K562 (cell line): ENCODE measurements at regions not wholly inside any gene's neighbourhood (a gene's known extent, or its start where the extent isn't known, plus 50 kb on each side); places are given as distances from the start of the nearest gene placed in this dataset.

Experiments used
- ATAC-seq: fragments of 200-7000 bp; cut with Tn5 transposase; 3 replicates; pipeline ENCODE4 v1.9.1; 2020; ENCODE audit warnings: moderate library complexity
- BruUV-seq: library from RNA; stranded (reverse); fragments of 400-500 nt; replicated peaks from 2 replicates; lab custom pipeline; 2021; lab: Mats Ljungman, UMichigan
- CTCF ChIA-PET: fragments of 300-600 bp; formaldehyde crosslinking; extraction: SDS; loops from one replicate; lab custom pipeline; 2021; ENCODE audit warnings: low intra/inter-chr PET ratio; lab: Yijun Ruan, JAX
- POLR2A ChIA-PET: fragments of 300-600, 350-650 bp; sonication (Branson Sonifier 250); formaldehyde crosslinking; extraction: SDS; loops from one replicate; lab custom pipeline; 2021; ENCODE audit warnings: antibody characterized with exemption, inconsistent platforms; lab: Yijun Ruan, JAX
- DNase-seq, 4 experiments: peaks; one replicate each; pipeline versions ENCODE4 v3.0.0 to v3.0.0-alpha.2; 2011 to 2018; ENCODE audit warnings: low spot score in 3 of 4, mixed read lengths in 3 of 4; ENCODE audit errors: extremely low read depth in 1 of 4
- FAIRE-seq: peaks from 2 replicates; lab custom pipeline; 2011; peaks lifted over from hg19 to GRCh38; lab: Jason Lieb, UNC
- H2AFZ ChIP-seq: 2 replicates; pipeline ENCODE4 v1.6.0; 2011; ENCODE audit warnings: low read depth, low read length, control low read depth, inconsistent platforms
- H3K27ac ChIP-seq: fragments of 200-600 bp; 3 replicates; pipeline ENCODE4 v1.8.0; 2011; ENCODE audit warnings: low read depth, mild to moderate bottlenecking, control low read depth, inconsistent platforms, low read length, moderate library complexity, mixed read lengths; ENCODE audit errors: extremely low read depth
- H3K27me3 ChIP-seq, 2 experiments: fragments of 300-600 bp in 1 of 2; 2 replicates in 1 of 2; 3 replicates in 1 of 2; pipeline versions ENCODE4 v1.6.0 to v1.8.0; 2011; ENCODE audit warnings: inconsistent platforms in 2 of 2, low read length in 2 of 2, mild to moderate bottlenecking in 1 of 2, mixed read lengths in 1 of 2, moderate library complexity in 1 of 2; ENCODE audit not compliant: control insufficient read depth in 2 of 2, insufficient read depth in 2 of 2
- H3K36me3 ChIP-seq: fragments of 300-600 bp; 3 replicates; pipeline ENCODE4 v1.8.0; 2011; ENCODE audit warnings: mild to moderate bottlenecking, low read length, inconsistent platforms; ENCODE audit not compliant: control insufficient read depth, insufficient read depth
- H3K4me1 ChIP-seq, 2 experiments: fragments of 200-600 bp in 1 of 2; replicated peaks in 1 of 2; 2 replicates in 1 of 2; 3 replicates in 1 of 2; pipeline versions ENCODE4 v1.5.1 to v1.8.0; 2011; ENCODE audit warnings: inconsistent platforms in 2 of 2, low read length in 2 of 2, mild to moderate bottlenecking in 1 of 2, mixed read lengths in 1 of 2, moderate library complexity in 1 of 2; ENCODE audit not compliant: control insufficient read depth in 2 of 2, insufficient read depth in 2 of 2
- H3K4me2 ChIP-seq: 2 replicates; pipeline ENCODE4 v1.6.1; 2011; ENCODE audit warnings: low read length, control low read depth, inconsistent platforms, mixed read lengths; ENCODE audit not compliant: insufficient read depth
- H3K4me3 ChIP-seq: fragments of 200-600 bp; sonication (generic), shearing (Covaris generic); 2 replicates; pipeline ENCODE4 v1.5.1; 2016; ENCODE audit warnings: control low read depth, inconsistent platforms
- H3K79me2 ChIP-seq: fragments of 200-600 bp; 3 replicates; pipeline ENCODE4 v1.8.0; 2011; ENCODE audit warnings: low read length, inconsistent platforms; ENCODE audit not compliant: control insufficient read depth, insufficient read depth
- H3K9ac ChIP-seq, 2 experiments: 2 replicates each; pipeline versions ENCODE4 v1.6.0 to v1.6.1; 2011; ENCODE audit warnings: low read depth in 2 of 2, low read length in 2 of 2, control low read depth in 1 of 2, inconsistent platforms in 1 of 2, mild to moderate bottlenecking in 1 of 2, mixed read lengths in 1 of 2; ENCODE audit not compliant: insufficient read depth in 1 of 2
- H3K9me1 ChIP-seq: one replicate; pipeline ENCODE4 v1.6.0; 2011; ENCODE audit warnings: inconsistent platforms, mild to moderate bottlenecking, low read length, moderate library complexity; ENCODE audit not compliant: control insufficient read depth, insufficient read depth
- H3K9me3 ChIP-seq: replicated peaks from 2 replicates; pipeline ENCODE4 v1.5.1; 2011; ENCODE audit warnings: low read depth, low read length, inconsistent platforms; ENCODE audit not compliant: control insufficient read depth, insufficient read depth
- H4K20me1 ChIP-seq: replicated peaks from 2 replicates; pipeline ENCODE4 v1.6.1; 2011; ENCODE audit warnings: low read length, inconsistent platforms, mixed read lengths; ENCODE audit not compliant: control insufficient read depth, insufficient read depth
- AFF1 ChIP-seq, 2 experiments: fragments of 450-650 bp; IDR thresholded peaks; 2 replicates each; pipeline ENCODE4 v1.6.1; 2018; ENCODE audit warnings: mild to moderate bottlenecking in 2 of 2, low read depth in 1 of 2; ENCODE audit not compliant: partially characterized antibody in 2 of 2
- BCL6 ChIP-seq: fragments of 250-450 bp; sonication (Bioruptor Pico); IDR thresholded peaks from 2 replicates; pipeline ENCODE4 v1.4.0; 2020
- CEBPG ChIP-seq, 3 experiments: fragments of 200-800 bp in 1 of 3; sonication (Bioruptor generic) in 1 of 3; sonication (generic) in 1 of 3; formaldehyde crosslinking in 1 of 3; IDR thresholded peaks in 2 of 3; conservative IDR thresholded peaks in 1 of 3; 2 replicates each; pipeline versions ENCODE4 v1.6.1 to v1.8.0; 2016 to 2022; ENCODE audit warnings: missing compliant biosample characterization in 2 of 3, missing genetic modification characterization in 2 of 3, mild to moderate bottlenecking in 1 of 3, missing genetic modification reagents in 1 of 3
- FOXJ3 ChIP-seq: sonication (generic); formaldehyde crosslinking; IDR thresholded peaks from 2 replicates; pipeline ENCODE4 v1.4.0; 2020; ENCODE audit warnings: mild to moderate bottlenecking, missing genetic modification reagents
- MXI1 ChIP-seq: IDR thresholded peaks from 2 replicates; pipeline ENCODE4 v1.6.1; 2011; ENCODE audit warnings: low read depth, mild to moderate bottlenecking, improper control_type of control experiment, low read length
- RBM34 ChIP-seq: fragments of 200-400 bp; formaldehyde crosslinking; IDR thresholded peaks from 2 replicates; pipeline ENCODE4 v1.6.1; 2018; ENCODE audit warnings: low read length, borderline replicate concordance; ENCODE audit not compliant: insufficient read depth
- RBM39 ChIP-seq: fragments of 200-400 bp; formaldehyde crosslinking; optimal IDR thresholded peaks from 2 replicates; pipeline ENCODE3; 2018; ENCODE audit warnings: low read depth, low read length
- WGBS: fragments of 100-300 bp; shearing (Covaris generic); methylation state at CpG from one replicate; pipeline ENCODE4 v1.1.6; 2016; ENCODE audit warnings: low coverage, mixed read lengths; ENCODE audit not compliant: insufficient coverage; ENCODE audit errors: missing lambda C conversion rate; 5-methylcytosine and 5-hydroxymethylcytosine counted together
- in situ Hi-C: fragments of 300-500 bp; cut with MboI; formaldehyde crosslinking; loops from 4 replicates; pipeline ENCODE4 v1.15.0; 2018; ENCODE audit warnings: inconsistent platforms, mixed read lengths
- intact Hi-C: fragments of 100-400 bp; cut with micrococcal nuclease; formaldehyde crosslinking; loops from 2 replicates; pipeline ENCODE4 v1.14.2; 2022
- TF ChIP-seq, protein P1 (sequence below): sonication (generic); formaldehyde crosslinking; IDR thresholded peaks from 2 replicates; pipeline ENCODE4 v1.8.0; 2022; ENCODE audit warnings: missing genetic modification reagents, mild to moderate bottlenecking, borderline replicate concordance
- TF ChIP-seq, protein P2 (sequence below): fragments of 450-650 bp; IDR thresholded peaks from 2 replicates; pipeline ENCODE4 v1.6.1; 2017; ENCODE audit warnings: antibody characterized with exemption, mild to moderate bottlenecking
- TF ChIP-seq, protein P3 (sequence below): conservative IDR thresholded peaks from 2 replicates; pipeline ENCODE4 v1.6.1; 2011; ENCODE audit warnings: low read depth, mild to moderate bottlenecking, low read length; ENCODE audit not compliant: control insufficient read depth

DNA sequence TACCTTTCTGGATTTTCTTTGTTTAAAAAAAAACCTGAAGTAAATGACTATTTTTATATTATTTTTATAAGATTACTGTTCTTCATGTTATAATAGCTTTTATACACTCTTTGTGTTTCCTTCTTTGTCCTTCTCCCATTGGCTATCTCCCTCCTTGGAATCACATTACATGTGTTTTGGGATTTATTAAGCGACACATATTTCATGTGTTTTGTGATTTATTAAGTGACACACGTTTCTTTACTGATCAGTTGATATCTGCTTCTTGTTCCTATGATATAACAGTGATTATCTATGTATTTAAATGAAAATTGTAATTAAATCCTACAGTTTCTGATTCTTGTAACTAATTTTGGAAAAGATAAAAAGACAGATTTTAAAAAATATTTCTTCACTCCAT is 817.3 kb upstream of the AGA start:
- Histone ChIP-seq H3K4me2 (no peak overlapping the region), H3K4me3 (no peak overlapping the region), H3K9ac (no peak overlapping the region), H3K36me3 (no peaks in the 10 kb centered on the region), H3K27me3 (no peaks in the 10 kb centered on the region), H3K79me2 (no peaks in the 10 kb centered on the region), H2AFZ (no peak overlapping the region), H3K27ac (no peak overlapping the region), H3K9me3 (no peaks in the 10 kb centered on the region), H4K20me1 (no peaks in the 10 kb centered on the region), H3K9me1 (no peaks in the 10 kb centered on the region), H3K4me1 (no peaks in the 10 kb centered on the region)
- FAIRE-seq (no peak), ATAC-seq (no peak), DNase-seq (no peak)
- ChIA-PET POLR2A (no interaction called here), CTCF (no interaction called here)
- WGBS: 0% methylated on average over 2 of the region's 2 CpGs
- no TSS peak for BruUV-seq
- in situ Hi-C loops: no loop called here
- intact Hi-C loops: no loop called here
- TF ChIP-seq RBM39 (no peak), BCL6 (no peak), AFF1 (IDR thresholded peaks at IDR 0.05; ENCODE audit: low read depth in 1 of 2, partially characterized antibody in 2 of 2) (no peak), MXI1 (no peak), CEBPG (CRISPR knock-in tag; IDR thresholded peaks at IDR 0.05) (no peak), CEBPG (tag; conservative IDR thresholded peaks at IDR 0.05 in 1 of 2, IDR thresholded peaks at IDR 0.05 in 1 of 2) (no peak), FOXJ3 (no peak), RBM34 (no peak)
- TF ChIP-seq, protein P1, sequence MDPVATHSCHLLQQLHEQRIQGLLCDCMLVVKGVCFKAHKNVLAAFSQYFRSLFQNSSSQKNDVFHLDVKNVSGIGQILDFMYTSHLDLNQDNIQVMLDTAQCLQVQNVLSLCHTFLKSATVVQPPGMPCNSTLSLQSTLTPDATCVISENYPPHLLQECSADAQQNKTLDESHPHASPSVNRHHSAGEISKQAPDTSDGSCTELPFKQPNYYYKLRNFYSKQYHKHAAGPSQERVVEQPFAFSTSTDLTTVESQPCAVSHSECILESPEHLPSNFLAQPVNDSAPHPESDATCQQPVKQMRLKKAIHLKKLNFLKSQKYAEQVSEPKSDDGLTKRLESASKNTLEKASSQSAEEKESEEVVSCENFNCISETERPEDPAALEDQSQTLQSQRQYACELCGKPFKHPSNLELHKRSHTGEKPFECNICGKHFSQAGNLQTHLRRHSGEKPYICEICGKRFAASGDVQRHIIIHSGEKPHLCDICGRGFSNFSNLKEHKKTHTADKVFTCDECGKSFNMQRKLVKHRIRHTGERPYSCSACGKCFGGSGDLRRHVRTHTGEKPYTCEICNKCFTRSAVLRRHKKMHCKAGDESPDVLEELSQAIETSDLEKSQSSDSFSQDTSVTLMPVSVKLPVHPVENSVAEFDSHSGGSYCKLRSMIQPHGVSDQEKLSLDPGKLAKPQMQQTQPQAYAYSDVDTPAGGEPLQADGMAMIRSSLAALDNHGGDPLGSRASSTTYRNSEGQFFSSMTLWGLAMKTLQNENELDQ (CRISPR knock-in tag): no peak
- TF ChIP-seq, protein P2, sequence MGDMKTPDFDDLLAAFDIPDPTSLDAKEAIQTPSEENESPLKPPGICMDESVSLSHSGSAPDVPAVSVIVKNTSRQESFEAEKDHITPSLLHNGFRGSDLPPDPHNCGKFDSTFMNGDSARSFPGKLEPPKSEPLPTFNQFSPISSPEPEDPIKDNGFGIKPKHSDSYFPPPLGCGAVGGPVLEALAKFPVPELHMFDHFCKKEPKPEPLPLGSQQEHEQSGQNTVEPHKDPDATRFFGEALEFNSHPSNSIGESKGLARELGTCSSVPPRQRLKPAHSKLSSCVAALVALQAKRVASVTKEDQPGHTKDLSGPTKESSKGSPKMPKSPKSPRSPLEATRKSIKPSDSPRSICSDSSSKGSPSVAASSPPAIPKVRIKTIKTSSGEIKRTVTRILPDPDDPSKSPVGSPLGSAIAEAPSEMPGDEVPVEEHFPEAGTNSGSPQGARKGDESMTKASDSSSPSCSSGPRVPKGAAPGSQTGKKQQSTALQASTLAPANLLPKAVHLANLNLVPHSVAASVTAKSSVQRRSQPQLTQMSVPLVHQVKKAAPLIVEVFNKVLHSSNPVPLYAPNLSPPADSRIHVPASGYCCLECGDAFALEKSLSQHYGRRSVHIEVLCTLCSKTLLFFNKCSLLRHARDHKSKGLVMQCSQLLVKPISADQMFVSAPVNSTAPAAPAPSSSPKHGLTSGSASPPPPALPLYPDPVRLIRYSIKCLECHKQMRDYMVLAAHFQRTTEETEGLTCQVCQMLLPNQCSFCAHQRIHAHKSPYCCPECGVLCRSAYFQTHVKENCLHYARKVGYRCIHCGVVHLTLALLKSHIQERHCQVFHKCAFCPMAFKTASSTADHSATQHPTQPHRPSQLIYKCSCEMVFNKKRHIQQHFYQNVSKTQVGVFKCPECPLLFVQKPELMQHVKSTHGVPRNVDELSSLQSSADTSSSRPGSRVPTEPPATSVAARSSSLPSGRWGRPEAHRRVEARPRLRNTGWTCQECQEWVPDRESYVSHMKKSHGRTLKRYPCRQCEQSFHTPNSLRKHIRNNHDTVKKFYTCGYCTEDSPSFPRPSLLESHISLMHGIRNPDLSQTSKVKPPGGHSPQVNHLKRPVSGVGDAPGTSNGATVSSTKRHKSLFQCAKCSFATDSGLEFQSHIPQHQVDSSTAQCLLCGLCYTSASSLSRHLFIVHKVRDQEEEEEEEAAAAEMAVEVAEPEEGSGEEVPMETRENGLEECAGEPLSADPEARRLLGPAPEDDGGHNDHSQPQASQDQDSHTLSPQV: no peak
- TF ChIP-seq, protein P3, sequence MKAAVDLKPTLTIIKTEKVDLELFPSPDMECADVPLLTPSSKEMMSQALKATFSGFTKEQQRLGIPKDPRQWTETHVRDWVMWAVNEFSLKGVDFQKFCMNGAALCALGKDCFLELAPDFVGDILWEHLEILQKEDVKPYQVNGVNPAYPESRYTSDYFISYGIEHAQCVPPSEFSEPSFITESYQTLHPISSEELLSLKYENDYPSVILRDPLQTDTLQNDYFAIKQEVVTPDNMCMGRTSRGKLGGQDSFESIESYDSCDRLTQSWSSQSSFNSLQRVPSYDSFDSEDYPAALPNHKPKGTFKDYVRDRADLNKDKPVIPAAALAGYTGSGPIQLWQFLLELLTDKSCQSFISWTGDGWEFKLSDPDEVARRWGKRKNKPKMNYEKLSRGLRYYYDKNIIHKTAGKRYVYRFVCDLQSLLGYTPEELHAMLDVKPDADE: no peak
